ENCODE measurements at regions not wholly inside any gene's neighbourhood (a gene's known extent, or its start where the extent isn't known, plus 50 kb on each side); places are given as distances from the start of the nearest gene placed in this dataset.

DNA sequence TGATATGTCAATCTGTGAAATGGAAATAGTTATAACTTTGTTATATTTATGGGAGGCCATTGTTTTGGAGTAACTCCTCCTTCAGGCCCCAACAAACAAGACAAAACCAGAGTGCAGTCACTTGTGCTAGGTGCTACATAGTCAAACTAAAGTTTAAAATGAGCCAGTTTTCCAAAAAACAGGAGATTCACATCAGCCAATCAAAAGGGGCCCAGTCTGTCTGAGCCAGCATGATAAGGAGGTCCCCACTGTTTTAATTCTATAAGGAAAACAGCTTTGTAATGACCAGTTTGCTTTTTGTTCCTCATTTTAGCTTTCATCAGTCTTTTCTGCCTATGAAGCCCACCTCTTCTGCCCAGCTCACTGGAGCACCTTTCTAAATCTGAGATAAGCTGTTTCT lies 94.7 kb upstream of the SLC7A14 start (continued):
- TF ChIP-seq ASH1L (IDR thresholded peaks at IDR 0.05; ENCODE audit: borderline replicate concordance, low read depth, partially characterized antibody) (no peak), FOXM1 (IDR thresholded peaks at IDR 0.05; ENCODE audit: low read depth) (peak; percentile 75; the same call in 1 of the 2 replicates), FOXM1 (CRISPR knock-in tag; IDR thresholded peaks at IDR 0.05; ENCODE audit: low read depth) (no peak), NFRKB (IDR thresholded peaks at IDR 0.05; ENCODE audit: low read depth) (0 out of 2 replicates have a peak, but pooled peaks have one; percentile 17), BHLHE40 (IDR thresholded peaks at IDR 0.05; ENCODE audit: low read length) (no peak), ZKSCAN3 (CRISPR knock-in tag; IDR thresholded peaks at IDR 0.05) (no peak), ADNP (tag; IDR thresholded peaks at IDR 0.05) (peak; percentile 78; the same call in 1 of the 2 replicates), ZNF764 (CRISPR knock-in tag; IDR thresholded peaks at IDR 0.05; ENCODE audit: low read depth) (no peak), DLX4 (CRISPR knock-in tag; IDR thresholded peaks at IDR 0.05) (no peak), POLR2G (IDR thresholded peaks at IDR 0.05; ENCODE audit: low read depth, low read length) (no peak), TRIM28 (IDR thresholded peaks at IDR 0.05) (no peak), SLC30A9 (CRISPR knock-in tag; IDR thresholded peaks at IDR 0.05) (no peak)
- TF ChIP-seq, protein P1, sequence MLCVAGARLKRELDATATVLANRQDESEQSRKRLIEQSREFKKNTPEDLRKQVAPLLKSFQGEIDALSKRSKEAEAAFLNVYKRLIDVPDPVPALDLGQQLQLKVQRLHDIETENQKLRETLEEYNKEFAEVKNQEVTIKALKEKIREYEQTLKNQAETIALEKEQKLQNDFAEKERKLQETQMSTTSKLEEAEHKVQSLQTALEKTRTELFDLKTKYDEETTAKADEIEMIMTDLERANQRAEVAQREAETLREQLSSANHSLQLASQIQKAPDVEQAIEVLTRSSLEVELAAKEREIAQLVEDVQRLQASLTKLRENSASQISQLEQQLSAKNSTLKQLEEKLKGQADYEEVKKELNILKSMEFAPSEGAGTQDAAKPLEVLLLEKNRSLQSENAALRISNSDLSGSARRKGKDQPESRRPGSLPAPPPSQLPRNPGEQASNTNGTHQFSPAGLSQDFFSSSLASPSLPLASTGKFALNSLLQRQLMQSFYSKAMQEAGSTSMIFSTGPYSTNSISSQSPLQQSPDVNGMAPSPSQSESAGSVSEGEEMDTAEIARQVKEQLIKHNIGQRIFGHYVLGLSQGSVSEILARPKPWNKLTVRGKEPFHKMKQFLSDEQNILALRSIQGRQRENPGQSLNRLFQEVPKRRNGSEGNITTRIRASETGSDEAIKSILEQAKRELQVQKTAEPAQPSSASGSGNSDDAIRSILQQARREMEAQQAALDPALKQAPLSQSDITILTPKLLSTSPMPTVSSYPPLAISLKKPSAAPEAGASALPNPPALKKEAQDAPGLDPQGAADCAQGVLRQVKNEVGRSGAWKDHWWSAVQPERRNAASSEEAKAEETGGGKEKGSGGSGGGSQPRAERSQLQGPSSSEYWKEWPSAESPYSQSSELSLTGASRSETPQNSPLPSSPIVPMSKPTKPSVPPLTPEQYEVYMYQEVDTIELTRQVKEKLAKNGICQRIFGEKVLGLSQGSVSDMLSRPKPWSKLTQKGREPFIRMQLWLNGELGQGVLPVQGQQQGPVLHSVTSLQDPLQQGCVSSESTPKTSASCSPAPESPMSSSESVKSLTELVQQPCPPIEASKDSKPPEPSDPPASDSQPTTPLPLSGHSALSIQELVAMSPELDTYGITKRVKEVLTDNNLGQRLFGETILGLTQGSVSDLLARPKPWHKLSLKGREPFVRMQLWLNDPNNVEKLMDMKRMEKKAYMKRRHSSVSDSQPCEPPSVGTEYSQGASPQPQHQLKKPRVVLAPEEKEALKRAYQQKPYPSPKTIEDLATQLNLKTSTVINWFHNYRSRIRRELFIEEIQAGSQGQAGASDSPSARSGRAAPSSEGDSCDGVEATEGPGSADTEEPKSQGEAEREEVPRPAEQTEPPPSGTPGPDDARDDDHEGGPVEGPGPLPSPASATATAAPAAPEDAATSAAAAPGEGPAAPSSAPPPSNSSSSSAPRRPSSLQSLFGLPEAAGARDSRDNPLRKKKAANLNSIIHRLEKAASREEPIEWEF (CRISPR knock-in tag; IDR thresholded peaks at IDR 0.05), result no peak
- TF ChIP-seq, protein P2, sequence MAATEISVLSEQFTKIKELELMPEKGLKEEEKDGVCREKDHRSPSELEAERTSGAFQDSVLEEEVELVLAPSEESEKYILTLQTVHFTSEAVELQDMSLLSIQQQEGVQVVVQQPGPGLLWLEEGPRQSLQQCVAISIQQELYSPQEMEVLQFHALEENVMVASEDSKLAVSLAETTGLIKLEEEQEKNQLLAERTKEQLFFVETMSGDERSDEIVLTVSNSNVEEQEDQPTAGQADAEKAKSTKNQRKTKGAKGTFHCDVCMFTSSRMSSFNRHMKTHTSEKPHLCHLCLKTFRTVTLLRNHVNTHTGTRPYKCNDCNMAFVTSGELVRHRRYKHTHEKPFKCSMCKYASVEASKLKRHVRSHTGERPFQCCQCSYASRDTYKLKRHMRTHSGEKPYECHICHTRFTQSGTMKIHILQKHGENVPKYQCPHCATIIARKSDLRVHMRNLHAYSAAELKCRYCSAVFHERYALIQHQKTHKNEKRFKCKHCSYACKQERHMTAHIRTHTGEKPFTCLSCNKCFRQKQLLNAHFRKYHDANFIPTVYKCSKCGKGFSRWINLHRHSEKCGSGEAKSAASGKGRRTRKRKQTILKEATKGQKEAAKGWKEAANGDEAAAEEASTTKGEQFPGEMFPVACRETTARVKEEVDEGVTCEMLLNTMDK (IDR thresholded peaks at IDR 0.05; ENCODE audit: borderline replicate concordance, insufficient read depth, low read depth, low read length, poor library complexity, severe bottlenecking), result no peak

Measured in K562 (cell line).